Lower lobe of right lung (tissue), 2 donors: ENCODE measurements at regions not wholly inside any gene's neighbourhood (a gene's known extent, or its start where the extent isn't known, plus 50 kb on each side); places are given as distances from the start of the nearest gene placed in this dataset.

Experiments used
- ATAC-seq, 2 donors: fragments of 200-7000 bp; cut with Tn5 transposase; one replicate each; pipeline ENCODE4 v1.9.1; 2020 to 2022; ENCODE audit warnings: mild to moderate bottlenecking in 2 of 2, moderate library complexity in 2 of 2
- DNase-seq: peaks from one replicate; pipeline ENCODE4 v3.0.0-alpha.2; 2020
- H3K27ac ChIP-seq: fragments of 200-600 bp; one replicate; pipeline ENCODE4 v1.8.0; 2022
- H3K27me3 ChIP-seq: fragments of 200-600 bp; one replicate; pipeline ENCODE4 v1.8.0; 2022; ENCODE audit warnings: low read depth
- H3K36me3 ChIP-seq: fragments of 200-600 bp; one replicate; pipeline ENCODE4 v1.8.0; 2022; ENCODE audit warnings: mild to moderate bottlenecking
- H3K4me1 ChIP-seq: fragments of 200-600 bp; one replicate; pipeline ENCODE4 v1.8.0; 2022
- H3K4me3 ChIP-seq: fragments of 200-600 bp; one replicate; pipeline ENCODE4 v1.8.0; 2022; ENCODE audit warnings: mild to moderate bottlenecking
- H3K9me3 ChIP-seq: fragments of 200-600 bp; one replicate; pipeline ENCODE4 v1.8.0; 2022
- intact Hi-C: fragments of 100-400 bp; cut with DNase I; formaldehyde crosslinking; loops from one replicate; pipeline ENCODE4 v1.11.0; 2022
- TF ChIP-seq, protein P1 (sequence below): fragments of 200-600 bp; IDR thresholded peaks from one replicate; pipeline ENCODE4 v1.8.0; 2022; ENCODE audit warnings: antibody characterized with exemption, mild to moderate bottlenecking
- donor health status: DM: no; HTN: yes; CAD: no; lungs with severe emphysema.

DNA sequence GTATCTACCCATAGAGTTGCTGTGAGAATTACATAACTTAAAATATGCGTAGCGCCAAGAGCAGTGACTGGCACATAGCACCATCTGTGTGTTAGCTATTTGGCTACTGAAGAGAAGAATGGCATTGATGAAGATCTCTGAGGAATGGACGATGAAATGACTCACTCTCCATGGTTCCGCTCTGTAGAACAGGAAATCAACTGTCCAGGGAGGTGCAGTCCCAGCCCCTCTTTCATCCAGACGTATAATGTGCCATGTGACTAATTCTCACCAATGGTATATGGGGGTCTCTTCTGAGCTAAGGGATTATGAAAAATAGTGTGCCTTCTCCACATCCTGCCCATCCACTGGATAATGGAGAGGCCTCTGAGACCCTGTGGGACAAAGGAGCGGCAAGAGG lies 254.8 kb downstream of the CYP26B1 start:
- Histone ChIP-seq H3K9me3 (no peaks in the 10 kb centered on the region), H3K4me1 (no peaks in the 10 kb centered on the region), H3K27ac (no peak overlapping the region), H3K27me3 (no peaks in the 10 kb centered on the region), H3K4me3 (no peak overlapping the region), H3K36me3 (no peaks in the 10 kb centered on the region)
- no peak for DNase-seq
- intact Hi-C loops = no loop called here
- TF ChIP-seq, protein P1, sequence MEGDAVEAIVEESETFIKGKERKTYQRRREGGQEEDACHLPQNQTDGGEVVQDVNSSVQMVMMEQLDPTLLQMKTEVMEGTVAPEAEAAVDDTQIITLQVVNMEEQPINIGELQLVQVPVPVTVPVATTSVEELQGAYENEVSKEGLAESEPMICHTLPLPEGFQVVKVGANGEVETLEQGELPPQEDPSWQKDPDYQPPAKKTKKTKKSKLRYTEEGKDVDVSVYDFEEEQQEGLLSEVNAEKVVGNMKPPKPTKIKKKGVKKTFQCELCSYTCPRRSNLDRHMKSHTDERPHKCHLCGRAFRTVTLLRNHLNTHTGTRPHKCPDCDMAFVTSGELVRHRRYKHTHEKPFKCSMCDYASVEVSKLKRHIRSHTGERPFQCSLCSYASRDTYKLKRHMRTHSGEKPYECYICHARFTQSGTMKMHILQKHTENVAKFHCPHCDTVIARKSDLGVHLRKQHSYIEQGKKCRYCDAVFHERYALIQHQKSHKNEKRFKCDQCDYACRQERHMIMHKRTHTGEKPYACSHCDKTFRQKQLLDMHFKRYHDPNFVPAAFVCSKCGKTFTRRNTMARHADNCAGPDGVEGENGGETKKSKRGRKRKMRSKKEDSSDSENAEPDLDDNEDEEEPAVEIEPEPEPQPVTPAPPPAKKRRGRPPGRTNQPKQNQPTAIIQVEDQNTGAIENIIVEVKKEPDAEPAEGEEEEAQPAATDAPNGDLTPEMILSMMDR = no peak
- ATAC-seq = no peak

DNA sequence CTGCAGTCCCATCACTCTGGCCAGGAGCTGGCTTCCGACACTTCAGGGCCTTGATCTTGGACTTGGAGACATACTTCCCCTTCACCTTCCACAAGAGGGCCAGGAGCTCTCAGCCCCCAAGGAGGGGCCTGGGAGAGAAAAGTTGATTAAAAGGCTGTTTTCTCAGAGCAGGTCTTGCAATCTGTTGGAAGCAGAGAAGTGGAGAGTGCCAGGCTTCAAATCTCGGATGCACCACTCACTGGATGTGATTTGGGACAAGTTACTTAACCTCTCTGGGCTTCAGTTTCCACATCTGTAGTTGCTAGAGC lies 255.3 kb downstream of the CYP26B1 start:
- no peak for ATAC-seq
- intact Hi-C loops = no loop called here
- TF ChIP-seq, protein P1 = no peak
- Histone ChIP-seq H3K4me3 (no peak overlapping the region), H3K27me3 (no peaks in the 10 kb centered on the region), H3K27ac (no peak overlapping the region), H3K36me3 (no peaks in the 10 kb centered on the region), H3K9me3 (no peaks in the 10 kb centered on the region), H3K4me1 (no peaks in the 10 kb centered on the region)
- no peak for DNase-seq

- H3K27me3 ChIP-seq = no peaks in the 10 kb centered on the region
- H3K4me3 ChIP-seq = no peak overlapping the region
- H3K9me3 ChIP-seq = no peaks in the 10 kb centered on the region
- H3K36me3 ChIP-seq = no peaks in the 10 kb centered on the region
- H3K27ac ChIP-seq = no peak overlapping the region
- H3K4me1 ChIP-seq = no peaks in the 10 kb centered on the region
- TF ChIP-seq, protein P1 = no peak
- DNase-seq (no peak), ATAC-seq (no peak)
- intact Hi-C loops = no loop called here
Observed at GRCh38 chr2:71891719-71892422, 255.8 kb downstream of the CYP26B1 start.

GRCh38 chr2:71891155-71891554 lies 256.5 kb downstream of the CYP26B1 start:
- no peak for ATAC-seq
- H3K4me1 ChIP-seq = no peaks in the 10 kb centered on the region
- H3K27me3 ChIP-seq = no peaks in the 10 kb centered on the region
- no peak overlapping the region for H3K4me3 ChIP-seq
- TF ChIP-seq, protein P1 = no peak
- no peaks in the 10 kb centered on the region for H3K9me3 ChIP-seq
- intact Hi-C loops = no loop called here
- H3K27ac ChIP-seq = no peak overlapping the region
- DNase-seq = no peak
- no peaks in the 10 kb centered on the region for H3K36me3 ChIP-seq

- TF ChIP-seq, protein P1 = no peak
- Histone ChIP-seq H3K4me3 (no peak overlapping the region), H3K27ac (no peak overlapping the region), H3K36me3 (no peaks in the 10 kb centered on the region), H3K9me3 (no peaks in the 10 kb centered on the region), H3K4me1 (no peaks in the 10 kb centered on the region), H3K27me3 (no peaks in the 10 kb centered on the region)
- DNase-seq (no peak), ATAC-seq (no peak)
- intact Hi-C loops = no loop called here
Observed at GRCh38 chr2:71889759-71890684, 257.6 kb downstream of the CYP26B1 start.
